Epithelial cell of esophagus (primary cell): ENCODE measurements at regions not wholly inside any gene's neighbourhood (a gene's known extent, or its start where the extent isn't known, plus 50 kb on each side); places are given as distances from the start of the nearest gene placed in this dataset.

Experiments
- DNase-seq: peaks from one replicate; pipeline ENCODE4 v3.0.0; 2010; ENCODE audit warnings: low read depth
- H3K4me3 ChIP-seq: 2 replicates; pipeline ENCODE4 v1.5.1; 2011; ENCODE audit warnings: mild to moderate bottlenecking, low read length, control low read depth
- TF ChIP-seq, protein P1 (sequence below): IDR thresholded peaks from 2 replicates; pipeline ENCODE4 v1.5.1; 2011; ENCODE audit warnings: low read depth, mild to moderate bottlenecking, low read length, control low read depth, inconsistent platforms; ENCODE audit not compliant: insufficient read depth; ENCODE audit errors: missing control alignments

DNA sequence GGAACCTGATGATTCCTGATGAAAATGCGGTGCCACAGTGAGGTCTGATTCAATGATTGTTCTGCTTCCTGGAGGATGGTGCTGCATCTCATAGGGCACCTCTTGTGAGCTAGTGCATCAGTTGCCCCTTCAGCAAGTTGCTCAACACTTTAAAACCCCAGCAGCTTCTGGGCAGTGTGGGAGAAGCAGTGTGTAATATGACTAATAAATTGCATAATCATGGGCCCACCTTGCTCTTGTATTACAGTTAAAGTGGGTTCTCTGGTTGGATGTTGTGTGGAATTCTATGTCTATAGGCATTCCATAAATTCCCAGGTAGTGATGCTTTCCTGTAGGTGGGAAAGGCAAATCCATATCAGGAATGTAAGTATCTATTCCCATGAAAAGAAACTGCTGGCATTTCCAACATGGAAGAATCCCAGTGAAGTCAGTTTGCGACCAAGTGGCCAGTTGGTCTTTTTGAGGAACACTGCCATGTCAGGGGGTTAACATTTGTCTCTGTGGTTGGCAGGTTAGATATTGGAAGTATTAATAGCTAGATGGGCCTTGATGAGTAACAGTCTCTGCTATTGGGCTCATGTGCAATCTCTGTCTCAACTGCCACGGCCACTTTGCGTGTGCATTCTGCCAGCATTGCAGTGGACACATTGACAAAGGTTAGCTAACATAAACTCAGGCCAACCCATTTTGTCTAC is 121.1 kb upstream of the OTUD4 start:
- DNase-seq: peak; percentile 85

DNA sequence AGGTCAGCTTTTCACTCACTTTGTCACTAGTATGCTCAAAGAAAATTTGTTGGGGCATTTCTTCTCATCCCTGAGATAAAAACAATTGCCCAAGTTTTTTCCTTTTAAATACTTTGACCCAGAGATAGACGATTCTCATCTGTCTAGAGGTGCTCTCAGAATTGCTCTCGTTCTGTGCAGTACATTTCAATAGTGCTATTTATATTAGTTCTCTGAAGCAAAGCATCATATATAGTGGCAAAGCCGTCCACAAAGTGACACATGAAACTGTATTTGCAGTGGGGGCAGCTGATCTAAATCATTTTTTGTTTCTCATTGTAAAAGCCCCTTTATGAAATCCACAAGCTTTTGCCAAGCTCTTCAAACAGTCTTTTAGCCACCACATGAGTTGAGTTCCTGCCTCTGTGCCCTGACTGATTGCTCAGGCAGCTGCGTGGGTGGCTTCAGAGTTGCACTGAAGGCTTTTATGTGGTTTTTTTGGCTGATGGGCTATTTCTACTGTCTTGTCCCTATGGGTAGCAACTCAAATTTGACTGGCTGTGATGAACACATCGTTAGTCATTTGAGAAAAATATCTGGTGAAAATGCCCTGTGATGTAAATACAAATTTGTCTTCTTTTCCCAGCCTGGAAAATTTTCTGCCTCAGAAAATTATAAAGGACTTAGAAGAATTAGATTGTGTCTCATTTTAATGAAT is 119.1 kb upstream of the OTUD4 start:
- no peak overlapping the region for H3K4me3 ChIP-seq
- TF ChIP-seq, protein P1, sequence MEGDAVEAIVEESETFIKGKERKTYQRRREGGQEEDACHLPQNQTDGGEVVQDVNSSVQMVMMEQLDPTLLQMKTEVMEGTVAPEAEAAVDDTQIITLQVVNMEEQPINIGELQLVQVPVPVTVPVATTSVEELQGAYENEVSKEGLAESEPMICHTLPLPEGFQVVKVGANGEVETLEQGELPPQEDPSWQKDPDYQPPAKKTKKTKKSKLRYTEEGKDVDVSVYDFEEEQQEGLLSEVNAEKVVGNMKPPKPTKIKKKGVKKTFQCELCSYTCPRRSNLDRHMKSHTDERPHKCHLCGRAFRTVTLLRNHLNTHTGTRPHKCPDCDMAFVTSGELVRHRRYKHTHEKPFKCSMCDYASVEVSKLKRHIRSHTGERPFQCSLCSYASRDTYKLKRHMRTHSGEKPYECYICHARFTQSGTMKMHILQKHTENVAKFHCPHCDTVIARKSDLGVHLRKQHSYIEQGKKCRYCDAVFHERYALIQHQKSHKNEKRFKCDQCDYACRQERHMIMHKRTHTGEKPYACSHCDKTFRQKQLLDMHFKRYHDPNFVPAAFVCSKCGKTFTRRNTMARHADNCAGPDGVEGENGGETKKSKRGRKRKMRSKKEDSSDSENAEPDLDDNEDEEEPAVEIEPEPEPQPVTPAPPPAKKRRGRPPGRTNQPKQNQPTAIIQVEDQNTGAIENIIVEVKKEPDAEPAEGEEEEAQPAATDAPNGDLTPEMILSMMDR: no peak
- DNase-seq: peak; percentile 89

More for the DNA sequence above, 121.1 kb upstream of the OTUD4 start:
- TF ChIP-seq, protein P1: no peak
- H3K4me3 ChIP-seq: no peak overlapping the region

DNA sequence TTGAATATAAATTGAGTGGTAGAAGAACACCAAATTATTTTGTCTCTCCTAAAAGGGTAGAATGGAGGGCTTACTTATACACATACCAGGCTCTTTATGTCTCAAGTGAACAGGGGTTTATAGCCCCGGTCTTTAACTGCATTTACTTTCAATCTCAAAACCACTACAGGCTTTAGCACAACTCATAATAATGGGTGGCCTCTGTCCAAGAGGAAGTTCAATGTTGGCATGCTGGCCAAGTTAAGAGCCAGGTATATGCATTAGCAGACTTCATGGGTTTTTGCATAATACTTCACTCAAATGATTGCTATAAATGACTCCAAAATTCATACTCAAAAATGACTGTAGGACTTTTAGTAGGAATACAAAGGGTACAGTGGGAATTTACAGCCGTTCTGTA is 118.5 kb upstream of the OTUD4 start:
- H3K4me3 ChIP-seq: no peak overlapping the region
- TF ChIP-seq, protein P1: no peak
- no peak for DNase-seq

DNA sequence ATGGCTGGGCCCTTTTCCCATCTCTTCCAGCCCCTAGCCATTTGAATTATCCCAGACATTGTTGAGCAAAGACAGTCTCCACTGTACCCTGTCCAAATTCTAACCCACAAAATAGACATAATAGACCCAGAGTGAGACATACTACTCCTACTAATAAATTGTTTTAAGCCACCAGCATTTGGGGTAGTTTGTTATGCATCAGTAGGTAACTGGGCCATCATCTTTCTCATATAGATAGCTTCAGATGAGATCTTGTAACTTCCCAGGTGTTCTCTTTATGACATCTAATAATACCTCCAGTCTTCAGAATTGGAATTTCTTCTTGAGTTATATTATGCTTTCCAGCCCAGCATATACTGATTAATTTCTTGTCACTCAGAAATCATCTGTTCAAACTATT is 117.2 kb upstream of the OTUD4 start:
- TF ChIP-seq, protein P1: no peak
- no peak for DNase-seq
- H3K4me3 ChIP-seq: no peak overlapping the region

DNA sequence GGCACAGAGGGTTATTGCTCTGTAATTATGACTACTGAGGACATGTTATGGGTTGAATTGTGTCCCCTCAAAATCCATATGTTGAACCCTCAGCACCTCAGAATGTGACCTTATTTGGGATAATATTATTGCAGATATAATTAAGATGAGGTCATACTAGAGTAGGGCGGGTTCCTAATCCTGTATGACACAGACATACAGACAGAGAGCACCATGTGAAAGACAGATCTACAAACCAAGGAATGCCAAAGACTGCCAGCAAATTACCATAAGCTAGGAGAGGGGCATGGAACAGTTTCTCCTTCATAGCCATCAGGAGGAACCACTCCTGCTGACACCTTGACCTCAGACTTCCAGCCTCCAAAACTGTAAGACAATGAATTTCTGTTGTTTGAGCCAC is 115.2 kb upstream of the OTUD4 start:
- TF ChIP-seq, protein P1: no peak
- H3K4me3 ChIP-seq: no peak overlapping the region
- peak; percentile 28 for DNase-seq

DNA sequence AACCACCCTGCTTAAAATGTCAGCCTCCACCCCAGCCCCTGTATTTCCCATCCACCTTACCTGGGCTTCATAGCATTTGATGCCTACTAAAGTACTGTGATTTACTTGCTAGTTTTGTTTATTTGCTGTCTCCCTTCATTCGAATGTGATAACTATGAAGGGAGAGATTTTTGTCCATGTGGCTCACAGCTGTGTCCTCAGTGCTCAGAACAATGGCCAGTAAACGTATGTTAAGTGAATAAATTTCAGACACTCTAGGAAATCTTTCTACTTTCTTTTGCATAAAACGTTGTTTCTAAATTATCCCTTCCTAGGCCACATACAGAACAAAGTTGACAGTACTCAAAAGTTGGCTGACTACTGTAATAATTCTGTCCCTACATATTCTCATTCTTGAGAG is 114.7 kb upstream of the OTUD4 start:
- TF ChIP-seq, protein P1: no peak
- no peak overlapping the region for H3K4me3 ChIP-seq
- no peak for DNase-seq
